HUDEP-2 (cell line): ENCODE measurements at regions not wholly inside any gene's neighbourhood (a gene's known extent, or its start where the extent isn't known, plus 50 kb on each side); places are given as distances from the start of the nearest gene placed in this dataset.

Experiments used
- DNase-seq, 76 experiments: peaks; one replicate each; lab custom pipeline; 2025; ENCODE audit not compliant: unreplicated experiment in 76 of 76; lab: John Stamatoyannopoulos, UW

- DNase-seq = no peak
These were observed 243.7 kb downstream of the CD83 start for GRCh38 chr6:14361297-14361696.

DNA sequence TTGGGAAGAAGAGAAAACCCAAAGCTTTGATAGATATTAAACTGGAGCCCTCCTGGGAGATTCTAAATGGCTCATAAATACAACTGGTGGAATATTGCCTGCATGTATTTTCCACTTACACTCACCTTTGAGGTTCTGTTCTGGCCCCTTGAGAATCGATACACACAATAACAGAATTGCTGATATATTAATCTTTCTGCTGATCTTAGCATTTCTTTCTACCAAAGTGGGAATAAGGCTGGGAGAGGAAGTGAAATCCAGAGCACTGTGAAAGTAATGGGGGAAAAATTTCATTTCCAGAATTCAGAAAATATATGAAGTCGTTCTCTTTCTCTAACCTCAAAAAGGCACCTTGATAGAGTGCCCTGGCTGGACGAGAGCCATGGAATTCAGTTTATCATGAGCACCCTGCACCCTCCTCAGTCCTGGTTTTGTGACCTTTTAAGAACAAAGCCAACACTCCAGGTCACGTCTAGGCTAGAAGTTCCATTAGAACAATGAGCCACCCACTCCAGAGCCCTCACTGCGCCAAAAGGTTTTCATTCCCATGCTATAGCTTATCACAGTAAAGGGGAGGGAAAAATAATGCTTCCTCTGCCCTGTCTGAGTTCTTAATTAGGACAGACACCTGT, 244.5 kb downstream of the CD83 start:
- DNase-seq = no peak

DNA sequence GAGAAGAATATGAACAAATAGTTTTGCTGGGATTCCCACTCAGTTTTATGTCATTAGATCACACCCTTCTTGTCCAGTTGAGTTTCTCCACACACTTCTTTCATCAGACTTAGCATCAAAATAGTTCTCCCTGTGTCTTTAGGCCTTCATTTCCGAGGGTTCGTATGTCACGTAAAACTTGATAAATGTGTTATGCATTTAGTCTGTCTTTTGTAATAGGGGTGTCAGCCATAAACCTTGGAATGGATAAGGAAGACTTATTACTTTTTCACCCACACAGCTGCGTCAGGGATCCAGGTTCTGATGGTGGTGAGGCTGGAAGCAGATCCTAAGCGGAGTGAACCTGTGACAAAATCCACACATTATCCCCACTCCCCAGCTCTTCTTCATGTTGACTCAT, 246.8 kb downstream of the CD83 start:
- DNase-seq = no peak

DNA sequence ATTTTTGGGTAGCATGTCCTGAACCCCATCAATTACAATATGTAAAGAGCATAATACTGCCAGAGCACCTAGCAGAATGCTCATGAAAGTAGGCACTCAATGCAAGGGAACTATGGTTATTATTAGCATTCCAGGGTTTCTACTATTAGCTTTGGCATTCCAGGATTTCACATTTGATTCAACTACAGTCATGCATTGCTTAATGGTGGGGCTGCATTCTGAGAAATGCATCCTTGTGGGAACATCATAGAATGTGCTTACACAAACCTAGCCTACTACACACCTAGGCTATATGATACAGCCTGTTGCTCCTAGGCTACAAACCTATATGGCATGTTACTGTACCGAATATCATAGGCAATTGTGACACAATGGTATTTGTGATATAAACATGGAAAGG, 247.8 kb downstream of the CD83 start:
- no peak for DNase-seq

- no peak for DNase-seq
These were observed 248.7 kb downstream of the CD83 start for GRCh38 chr6:14366315-14366714.

GRCh38 chr6:14366872-14367271, 249.3 kb downstream of the CD83 start:
- DNase-seq = no peak

- no peak for DNase-seq
These were observed 249.7 kb downstream of the CD83 start for GRCh38 chr6:14367296-14367695.

DNA sequence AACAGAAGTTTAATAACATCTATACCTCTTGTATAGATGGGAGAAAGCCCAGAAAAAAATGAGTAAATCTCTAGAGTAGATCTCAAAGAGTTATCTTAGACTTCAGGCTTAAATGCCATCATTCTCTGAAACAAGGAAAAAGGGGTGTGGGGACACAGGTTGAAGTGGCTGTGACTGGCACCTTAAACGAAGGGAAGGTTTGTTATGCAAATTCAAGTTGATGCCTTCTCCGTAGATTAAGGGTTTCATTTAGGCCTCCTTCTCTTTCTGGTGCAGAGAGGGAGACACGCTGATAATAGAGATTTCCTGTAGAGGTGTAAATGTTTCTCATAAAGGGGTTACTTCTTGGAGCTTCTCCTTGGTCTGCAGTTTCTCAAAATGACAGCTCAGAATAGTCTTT, 252.1 kb downstream of the CD83 start:
- DNase-seq = no peak

DNA sequence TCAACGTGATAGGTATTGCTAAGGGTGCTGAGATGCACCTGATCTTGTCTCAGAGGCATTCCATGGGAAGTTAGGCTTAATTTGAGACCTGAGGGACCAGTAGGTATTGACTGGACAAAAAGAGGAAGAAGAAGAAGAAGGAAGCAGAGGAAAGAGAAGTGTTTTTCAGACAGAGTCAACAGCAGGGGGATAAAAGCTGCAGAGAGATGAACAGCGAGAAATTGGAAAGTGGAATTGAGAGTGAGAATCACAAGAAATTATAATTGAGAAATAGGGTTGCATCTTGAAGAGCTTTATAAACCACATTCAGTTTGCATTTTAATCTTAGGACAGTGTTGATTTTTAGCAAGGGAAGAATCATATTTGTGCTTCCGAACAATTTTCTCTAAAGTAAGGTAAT, 254.0 kb downstream of the CD83 start:
- no peak for DNase-seq

- DNase-seq = no peak
These were observed 255.3 kb downstream of the CD83 start for GRCh38 chr6:14372734-14373489.

- no peak for DNase-seq
These were observed 256.3 kb downstream of the CD83 start for GRCh38 chr6:14373648-14374437.

- no peak for DNase-seq
These were observed 258.4 kb downstream of the CD83 start for GRCh38 chr6:14375930-14376329.

DNA sequence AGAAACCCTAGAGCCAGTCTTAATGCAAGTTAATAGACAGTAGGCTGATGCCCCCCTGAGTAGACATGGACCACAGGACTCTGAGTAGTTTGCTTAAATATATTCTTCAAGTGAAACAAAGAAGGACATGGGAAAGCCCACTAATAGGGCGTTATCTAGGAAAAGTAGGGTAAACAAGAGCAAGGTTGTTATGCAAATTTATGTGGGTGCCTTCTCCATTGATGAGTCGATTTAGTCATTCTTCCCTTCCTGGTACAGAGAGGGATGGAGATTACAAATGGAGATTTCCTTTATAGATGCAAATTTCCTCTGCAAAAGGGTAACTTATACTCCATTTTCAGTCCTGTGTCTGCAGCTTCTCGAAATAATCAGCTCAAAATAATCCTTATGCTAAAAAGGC, 262.0 kb downstream of the CD83 start:
- no peak for DNase-seq

DNA sequence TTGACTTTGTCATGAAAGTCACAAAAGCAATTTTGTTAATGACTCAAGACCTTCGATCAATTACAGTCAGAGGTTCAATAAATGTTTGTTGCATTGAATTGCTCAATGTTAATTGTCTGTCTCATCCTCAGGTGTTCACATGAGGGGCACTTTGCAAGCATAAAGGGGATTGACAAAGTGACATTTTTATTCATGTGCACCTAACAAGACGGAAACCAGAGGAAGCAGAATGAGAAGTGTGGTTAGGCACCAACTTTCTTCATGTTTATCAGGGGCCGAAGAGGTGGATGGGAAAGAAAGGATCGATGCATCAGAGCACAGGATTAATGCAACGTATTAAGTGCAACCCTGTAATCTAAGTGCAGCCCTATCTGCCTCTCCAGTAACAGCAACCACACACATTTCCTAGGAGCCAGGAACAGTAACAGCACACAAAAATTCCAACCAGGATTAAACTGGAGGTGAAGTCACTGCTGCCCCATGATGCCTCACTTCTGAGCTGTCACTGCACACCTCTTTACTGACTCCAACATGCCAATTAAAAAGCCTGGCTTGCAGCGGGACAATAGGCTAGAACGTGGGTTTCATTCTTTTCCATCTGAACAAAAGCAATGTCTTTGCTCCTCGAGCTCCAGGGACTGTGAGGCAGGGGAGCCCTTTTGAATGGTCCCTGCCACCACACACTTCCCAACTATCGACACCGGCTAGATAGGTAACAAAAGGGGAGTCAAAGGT, 262.7 kb downstream of the CD83 start:
- no peak for DNase-seq

GRCh38 chr6:14380901-14381828, 263.6 kb downstream of the CD83 start:
- DNase-seq = no peak

GRCh38 chr6:14381829-14382677, 264.5 kb downstream of the CD83 start:
- no peak for DNase-seq

DNA sequence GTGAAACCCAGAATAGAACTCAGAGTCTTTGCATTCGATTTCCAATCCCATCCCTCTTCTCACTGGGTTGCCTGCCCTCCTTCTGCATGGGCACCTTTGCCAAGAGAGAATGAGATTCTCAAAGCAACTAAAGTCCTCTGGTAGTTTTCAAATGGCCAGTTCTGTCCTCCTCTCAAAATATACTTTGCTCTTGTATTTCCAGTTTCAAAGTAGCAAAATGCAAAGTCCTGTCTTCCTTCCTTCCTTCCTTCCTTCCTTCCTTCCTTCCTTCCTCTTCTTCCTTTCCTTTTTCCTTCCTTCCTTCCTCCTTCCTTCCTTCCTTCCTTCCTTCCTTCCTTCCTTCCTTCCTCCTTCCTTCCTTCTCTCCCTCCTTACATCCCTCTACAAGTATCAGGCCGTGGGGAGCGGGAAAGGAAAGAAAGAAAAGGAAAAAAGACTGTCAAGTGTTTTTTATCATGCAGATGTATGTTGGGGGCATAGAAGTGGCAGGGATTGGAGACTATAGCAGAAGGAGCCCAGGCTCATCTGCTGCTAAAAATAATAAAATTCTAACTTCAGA, 265.2 kb downstream of the CD83 start:
- no peak for DNase-seq

GRCh38 chr6:14383393-14384174, 266.0 kb downstream of the CD83 start:
- DNase-seq = no peak
